CD14-positive monocyte (primary cell): ENCODE measurements at regions not wholly inside any gene's neighbourhood (a gene's known extent, or its start where the extent isn't known, plus 50 kb on each side); places are given as distances from the start of the nearest gene placed in this dataset.

Source experiments
- DNase-seq, 3 donors: peaks; one replicate each; pipeline ENCODE4 v3.0.0-alpha.2; 2011 to 2022
- H2AFZ ChIP-seq: 2 replicates; pipeline ENCODE4 v1.6.0; 2012; ENCODE audit warnings: mild to moderate bottlenecking, low read depth, low read length, inconsistent platforms; ENCODE audit not compliant: insufficient read depth, poor library complexity, severe bottlenecking
- H3K27ac ChIP-seq, 2 donors: 1 replicate in 1 of 2; 2 replicates in 1 of 2; pipeline ENCODE4 v1.5.1; 2012 to 2013; ENCODE audit warnings: low read length in 2 of 2, control low read depth in 1 of 2, inconsistent platforms in 1 of 2, low read depth in 1 of 2, mild to moderate bottlenecking in 1 of 2
- H3K27me3 ChIP-seq, 2 donors: one replicate each; pipeline versions ENCODE4 v1.6.0 to v1.6.1; 2011 to 2013; ENCODE audit warnings: low read length in 2 of 2; ENCODE audit not compliant: control insufficient read depth in 2 of 2, insufficient read depth in 2 of 2
- H3K36me3 ChIP-seq, 2 donors: replicated peaks in 1 of 2; 1 replicate in 1 of 2; 2 replicates in 1 of 2; pipeline versions ENCODE4 v1.5.1 to v1.6.1; 2012 to 2013; ENCODE audit warnings: low read length in 2 of 2, control low read depth in 1 of 2, inconsistent platforms in 1 of 2, mild to moderate bottlenecking in 1 of 2; ENCODE audit not compliant: insufficient read depth in 2 of 2, control insufficient read depth in 1 of 2
- H3K4me1 ChIP-seq, 2 donors: 1 replicate in 1 of 2; 2 replicates in 1 of 2; pipeline versions ENCODE4 v1.5.1 to v1.6.1; 2012 to 2013; ENCODE audit warnings: low read length in 2 of 2, control low read depth in 1 of 2, inconsistent platforms in 1 of 2, mild to moderate bottlenecking in 1 of 2, moderate library complexity in 1 of 2; ENCODE audit not compliant: insufficient read depth in 2 of 2, control insufficient read depth in 1 of 2
- H3K4me2 ChIP-seq: replicated peaks from 2 replicates; pipeline ENCODE3; 2012; ENCODE audit warnings: low read length, moderate library complexity, mild to moderate bottlenecking; ENCODE audit not compliant: poor library complexity, severe bottlenecking; ENCODE audit errors: extremely low read depth
- H3K4me3 ChIP-seq, 3 experiments: fragments of 200-600 bp in 1 of 3; sonication (generic) in 1 of 3; replicated peaks in 1 of 3; 1 replicate in 2 of 3; 2 replicates in 1 of 3; pipeline ENCODE4 v1.5.1; 2011 to 2013; ENCODE audit warnings: low read length in 3 of 3, mild to moderate bottlenecking in 3 of 3, control low read depth in 2 of 3, low read depth in 2 of 3, inconsistent platforms in 1 of 3, moderate library complexity in 1 of 3
- H3K79me2 ChIP-seq: 2 replicates; pipeline ENCODE4 v1.6.0; 2012; ENCODE audit warnings: mild to moderate bottlenecking, control low read depth, inconsistent platforms, low read length, moderate library complexity; ENCODE audit not compliant: insufficient read depth
- H3K9ac ChIP-seq: 2 replicates; pipeline ENCODE4 v1.6.0; 2017; ENCODE audit warnings: low read length, mild to moderate bottlenecking; ENCODE audit not compliant: insufficient read depth, poor library complexity, severe bottlenecking
- H3K9me3 ChIP-seq, 2 donors: replicated peaks in 1 of 2; 1 replicate in 1 of 2; 2 replicates in 1 of 2; pipeline versions ENCODE4 v1.5.1 to v1.6.1; 2012 to 2013; ENCODE audit warnings: low read length in 2 of 2, control low read depth in 1 of 2; ENCODE audit not compliant: control insufficient read depth in 1 of 2, insufficient read depth in 1 of 2
- H4K20me1 ChIP-seq: 2 replicates; pipeline ENCODE4 v1.6.0; 2012; ENCODE audit warnings: mild to moderate bottlenecking, low read length, control low read depth, moderate library complexity; ENCODE audit not compliant: insufficient read depth
- H3K27ac Mint-ChIP-seq, 7 donors: one replicate each; pipeline ENCODE4 v1.8.0; 2020; ENCODE audit warnings: mild to moderate bottlenecking in 7 of 7, mixed read lengths in 7 of 7, moderate library complexity in 6 of 7, inconsistent platforms in 2 of 7
- H3K27me3 Mint-ChIP-seq, 3 donors: one replicate each; pipeline ENCODE4 v1.8.0; 2021 to 2022; ENCODE audit warnings: low read depth in 3 of 3, mild to moderate bottlenecking in 3 of 3, mixed read lengths in 3 of 3, moderate library complexity in 3 of 3, inconsistent platforms in 1 of 3
- H3K36me3 Mint-ChIP-seq, 2 donors: one replicate each; pipeline ENCODE4 v1.8.0; 2020; ENCODE audit warnings: mixed read lengths in 2 of 2, inconsistent platforms in 1 of 2, mild to moderate bottlenecking in 1 of 2
- H3K4me1 Mint-ChIP-seq: one replicate; pipeline ENCODE4 v1.8.0; 2020; ENCODE audit warnings: mild to moderate bottlenecking, mixed read lengths
- H3K4me3 Mint-ChIP-seq, 2 donors: one replicate each; pipeline ENCODE4 v1.8.0; 2020; ENCODE audit warnings: mild to moderate bottlenecking in 2 of 2, mixed read lengths in 2 of 2, moderate library complexity in 1 of 2
- H3K9me3 Mint-ChIP-seq, 7 donors: one replicate each; pipeline ENCODE4 v1.8.0; 2020 to 2022; ENCODE audit warnings: mixed read lengths in 7 of 7, mild to moderate bottlenecking in 6 of 7, moderate library complexity in 6 of 7, inconsistent platforms in 2 of 7
- WGBS: methylation state at CpG from one replicate; pipeline ENCODE4 v1.1.5; 2013; ENCODE audit warnings: missing lambda C conversion rate; ENCODE audit not compliant: insufficient coverage; 5-methylcytosine and 5-hydroxymethylcytosine counted together
- intact Hi-C, 2 donors: fragments of 100-400 bp; cut with micrococcal nuclease; formaldehyde crosslinking; loops; one replicate each; pipeline versions ENCODE4 v1.15.0 to v1.15.1; 2023
- TF ChIP-seq, protein P1 (sequence below): fragments of 200-600 bp; IDR thresholded peaks from one replicate; pipeline ENCODE4 v1.8.0; 2022; ENCODE audit warnings: antibody characterized with exemption, mild to moderate bottlenecking

DNA sequence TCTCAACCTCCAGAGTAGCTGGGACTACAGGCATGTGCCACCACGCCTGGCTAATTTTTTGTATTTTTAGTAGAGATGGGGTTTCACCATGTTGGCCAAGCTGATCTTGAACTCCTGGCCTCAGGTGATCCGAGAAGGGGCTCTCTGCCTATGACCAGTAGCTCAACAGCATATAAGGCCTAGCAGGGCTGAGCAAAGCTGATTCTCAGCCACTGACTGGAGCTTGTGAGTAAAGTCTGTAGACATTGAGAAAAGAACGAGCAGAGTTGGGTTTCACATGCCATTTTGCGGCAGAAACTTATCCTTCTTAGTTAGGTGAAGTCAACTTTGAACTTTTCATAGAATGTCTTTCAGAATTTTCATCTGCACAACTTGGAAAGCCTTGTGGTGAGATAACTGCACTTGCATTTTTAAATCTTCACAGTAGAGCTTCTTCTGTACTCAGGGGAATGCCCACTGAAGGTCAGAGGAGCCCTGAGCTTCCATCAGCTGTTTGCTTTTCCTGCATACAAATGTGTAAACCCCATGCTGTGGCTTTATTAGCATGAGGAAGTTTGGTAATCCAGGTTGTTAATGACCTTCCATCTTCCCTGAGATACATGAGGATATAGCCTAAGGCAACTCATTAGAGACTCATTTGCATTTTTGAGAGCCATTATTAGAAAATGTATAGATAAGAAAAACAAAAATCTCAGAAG is 602.4 kb downstream of the METTL4 start:
- H3K27me3 ChIP-seq = no peaks in the 10 kb centered on the region
- no peaks in the 10 kb centered on the region for H3K79me2 ChIP-seq
- no peaks in the 10 kb centered on the region for H3K4me1 Mint-ChIP-seq
- H3K9me3 Mint-ChIP-seq = no peaks in the 10 kb centered on the region
- no peak overlapping the region for H3K4me3 Mint-ChIP-seq
- H3K4me3 ChIP-seq = no peak overlapping the region
- H3K27ac ChIP-seq = no peak overlapping the region
- H3K27me3 Mint-ChIP-seq = peaks cover 0 to 2% (median 0%) of the 10 kb centered on the region in 3 donors
- no peak overlapping the region for H3K4me2 ChIP-seq
- H2AFZ ChIP-seq = no peak overlapping the region
- no peak overlapping the region for H3K27ac Mint-ChIP-seq
- H3K36me3 ChIP-seq = no peaks in the 10 kb centered on the region
- H3K4me1 ChIP-seq = no peaks in the 10 kb centered on the region
- no CpG with 5 or more reads among the region's 4 CpGs for WGBS
- intact Hi-C loops = no loop called here
- H3K36me3 Mint-ChIP-seq = no peaks in the 10 kb centered on the region
- H3K9ac ChIP-seq = no peak overlapping the region
- H4K20me1 ChIP-seq = no peaks in the 10 kb centered on the region
- H3K9me3 ChIP-seq = no peaks in the 10 kb centered on the region
- no peak for DNase-seq
- TF ChIP-seq, protein P1, sequence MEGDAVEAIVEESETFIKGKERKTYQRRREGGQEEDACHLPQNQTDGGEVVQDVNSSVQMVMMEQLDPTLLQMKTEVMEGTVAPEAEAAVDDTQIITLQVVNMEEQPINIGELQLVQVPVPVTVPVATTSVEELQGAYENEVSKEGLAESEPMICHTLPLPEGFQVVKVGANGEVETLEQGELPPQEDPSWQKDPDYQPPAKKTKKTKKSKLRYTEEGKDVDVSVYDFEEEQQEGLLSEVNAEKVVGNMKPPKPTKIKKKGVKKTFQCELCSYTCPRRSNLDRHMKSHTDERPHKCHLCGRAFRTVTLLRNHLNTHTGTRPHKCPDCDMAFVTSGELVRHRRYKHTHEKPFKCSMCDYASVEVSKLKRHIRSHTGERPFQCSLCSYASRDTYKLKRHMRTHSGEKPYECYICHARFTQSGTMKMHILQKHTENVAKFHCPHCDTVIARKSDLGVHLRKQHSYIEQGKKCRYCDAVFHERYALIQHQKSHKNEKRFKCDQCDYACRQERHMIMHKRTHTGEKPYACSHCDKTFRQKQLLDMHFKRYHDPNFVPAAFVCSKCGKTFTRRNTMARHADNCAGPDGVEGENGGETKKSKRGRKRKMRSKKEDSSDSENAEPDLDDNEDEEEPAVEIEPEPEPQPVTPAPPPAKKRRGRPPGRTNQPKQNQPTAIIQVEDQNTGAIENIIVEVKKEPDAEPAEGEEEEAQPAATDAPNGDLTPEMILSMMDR = no peak

DNA sequence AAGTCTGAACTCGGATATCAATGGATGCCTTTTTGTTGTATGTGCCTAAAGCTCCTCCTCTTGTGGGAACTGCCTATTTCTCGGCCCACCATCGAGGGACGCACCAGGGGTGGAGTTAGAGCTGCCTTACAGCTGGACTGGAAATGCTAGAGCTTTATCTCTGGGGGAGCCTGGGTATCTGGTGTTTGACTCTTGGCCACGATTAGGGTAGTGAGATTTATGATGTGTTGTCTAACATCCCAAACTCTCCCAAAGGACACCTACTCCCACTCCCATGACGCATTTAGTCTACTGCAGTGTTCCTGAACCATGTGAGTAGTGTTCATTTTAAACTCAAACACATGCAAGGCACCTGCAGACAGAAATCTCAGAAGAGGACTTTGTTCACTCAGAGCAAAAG is 594.8 kb downstream of the METTL4 start:
- Mint-ChIP-seq H3K27ac (no peak overlapping the region), H3K36me3 (no peaks in the 10 kb centered on the region), H3K9me3 (peaks cover 0 to 5% (median 2%) of the 10 kb centered on the region in 7 donors), H3K27me3 (no peaks in the 10 kb centered on the region), H3K4me3 (no peak overlapping the region), H3K4me1 (no peaks in the 10 kb centered on the region)
- H3K4me2 ChIP-seq = no peak overlapping the region
- no peaks in the 10 kb centered on the region for H3K36me3 ChIP-seq
- no peak overlapping the region for H3K27ac ChIP-seq
- TF ChIP-seq, protein P1 = no peak
- no peak for DNase-seq
- no peak overlapping the region for H3K9ac ChIP-seq
- no peak overlapping the region for H3K4me3 ChIP-seq
- H3K79me2 ChIP-seq = no peaks in the 10 kb centered on the region
- intact Hi-C loops = no loop called here
- H3K4me1 ChIP-seq = no peaks in the 10 kb centered on the region
- H4K20me1 ChIP-seq = no peaks in the 10 kb centered on the region
- no peak overlapping the region for H2AFZ ChIP-seq
- no CpG with 5 or more reads among the region's 6 CpGs for WGBS
- peaks cover 0 to 4% of the 10 kb centered on the region in 2 donors for H3K9me3 ChIP-seq
- H3K27me3 ChIP-seq = no peaks in the 10 kb centered on the region
